BE2C (cell line): ENCODE measurements at regions not wholly inside any gene's neighbourhood (a gene's known extent, or its start where the extent isn't known, plus 50 kb on each side); places are given as distances from the start of the nearest gene placed in this dataset.

Experiments used
- DNase-seq: peaks from one replicate; pipeline ENCODE4 v3.0.0-alpha.2; 2020
- H3K27me3 ChIP-seq: fragments of 250-450 bp; sonication (Bioruptor Pico); 2 replicates; pipeline ENCODE4 v1.5.1; 2020; ENCODE audit warnings: mild to moderate bottlenecking
- H3K36me3 ChIP-seq: fragments of 250-450 bp; sonication (Bioruptor Pico); 2 replicates; pipeline ENCODE4 v1.5.1; 2020; ENCODE audit warnings: mild to moderate bottlenecking
- H3K4me1 ChIP-seq: fragments of 250-450 bp; sonication (Bioruptor Pico); 2 replicates; pipeline ENCODE4 v1.5.1; 2020
- H3K4me3 ChIP-seq: 2 replicates; pipeline ENCODE4 v1.5.1; 2011; ENCODE audit warnings: low read depth, low read length
- H3K9me3 ChIP-seq: fragments of 250-450 bp; sonication (Bioruptor Pico); 2 replicates; pipeline ENCODE4 v1.5.1; 2020
- TF ChIP-seq, protein P1 (sequence below): IDR thresholded peaks from 2 replicates; pipeline ENCODE4 v1.5.1; 2012; ENCODE audit warnings: mild to moderate bottlenecking, low read depth, low read length

DNA sequence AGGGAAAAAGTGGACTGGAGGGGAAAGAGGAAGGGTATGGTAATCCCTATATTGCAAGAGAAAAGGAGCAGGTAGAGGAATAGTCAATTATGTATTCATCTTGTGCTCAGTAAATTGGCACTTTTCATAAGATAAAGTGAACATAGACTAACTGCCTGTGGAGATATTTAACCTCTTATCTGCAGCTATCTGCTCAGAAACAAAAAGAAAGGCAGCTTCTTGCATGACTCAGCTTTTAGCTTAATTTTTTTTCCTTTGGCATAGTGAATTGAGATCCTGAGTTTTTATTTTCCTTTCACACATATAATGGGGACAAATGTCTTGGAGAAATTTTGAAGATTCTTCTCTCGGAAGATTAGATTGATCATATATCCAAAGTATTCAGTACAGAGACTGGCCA lies 127.6 kb upstream of the F3 start:
- Histone ChIP-seq H3K4me3 (no peak overlapping the region), H3K4me1 (no peaks in the 10 kb centered on the region), H3K36me3 (no peaks in the 10 kb centered on the region), H3K9me3 (no peaks in the 10 kb centered on the region), H3K27me3 (no peaks in the 10 kb centered on the region)
- TF ChIP-seq, protein P1, sequence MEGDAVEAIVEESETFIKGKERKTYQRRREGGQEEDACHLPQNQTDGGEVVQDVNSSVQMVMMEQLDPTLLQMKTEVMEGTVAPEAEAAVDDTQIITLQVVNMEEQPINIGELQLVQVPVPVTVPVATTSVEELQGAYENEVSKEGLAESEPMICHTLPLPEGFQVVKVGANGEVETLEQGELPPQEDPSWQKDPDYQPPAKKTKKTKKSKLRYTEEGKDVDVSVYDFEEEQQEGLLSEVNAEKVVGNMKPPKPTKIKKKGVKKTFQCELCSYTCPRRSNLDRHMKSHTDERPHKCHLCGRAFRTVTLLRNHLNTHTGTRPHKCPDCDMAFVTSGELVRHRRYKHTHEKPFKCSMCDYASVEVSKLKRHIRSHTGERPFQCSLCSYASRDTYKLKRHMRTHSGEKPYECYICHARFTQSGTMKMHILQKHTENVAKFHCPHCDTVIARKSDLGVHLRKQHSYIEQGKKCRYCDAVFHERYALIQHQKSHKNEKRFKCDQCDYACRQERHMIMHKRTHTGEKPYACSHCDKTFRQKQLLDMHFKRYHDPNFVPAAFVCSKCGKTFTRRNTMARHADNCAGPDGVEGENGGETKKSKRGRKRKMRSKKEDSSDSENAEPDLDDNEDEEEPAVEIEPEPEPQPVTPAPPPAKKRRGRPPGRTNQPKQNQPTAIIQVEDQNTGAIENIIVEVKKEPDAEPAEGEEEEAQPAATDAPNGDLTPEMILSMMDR: no peak
- DNase-seq: no peak

DNA sequence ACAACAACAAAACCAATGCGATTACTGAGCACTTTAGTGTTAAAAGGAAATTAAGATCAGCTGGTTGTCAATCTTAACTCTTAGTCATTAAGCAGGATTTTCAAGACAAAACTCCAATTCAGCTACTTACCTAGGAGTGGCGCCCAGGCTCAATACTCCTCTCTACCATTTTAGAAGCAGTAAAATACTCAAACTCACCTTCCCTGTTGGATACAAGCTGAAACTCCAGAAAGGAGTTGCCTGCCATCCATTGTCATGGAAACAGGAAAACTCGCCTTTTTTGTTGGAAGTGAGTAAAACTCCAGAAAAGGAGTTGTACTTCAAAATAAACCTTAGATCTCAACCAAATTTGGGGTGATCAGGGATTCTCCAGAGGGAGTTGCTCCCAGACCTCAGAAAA lies 127.0 kb upstream of the F3 start:
- no peak for DNase-seq
- TF ChIP-seq, protein P1: no peak
- Histone ChIP-seq H3K27me3 (no peaks in the 10 kb centered on the region), H3K36me3 (no peaks in the 10 kb centered on the region), H3K4me1 (no peaks in the 10 kb centered on the region), H3K9me3 (no peaks in the 10 kb centered on the region), H3K4me3 (no peak overlapping the region)

DNA sequence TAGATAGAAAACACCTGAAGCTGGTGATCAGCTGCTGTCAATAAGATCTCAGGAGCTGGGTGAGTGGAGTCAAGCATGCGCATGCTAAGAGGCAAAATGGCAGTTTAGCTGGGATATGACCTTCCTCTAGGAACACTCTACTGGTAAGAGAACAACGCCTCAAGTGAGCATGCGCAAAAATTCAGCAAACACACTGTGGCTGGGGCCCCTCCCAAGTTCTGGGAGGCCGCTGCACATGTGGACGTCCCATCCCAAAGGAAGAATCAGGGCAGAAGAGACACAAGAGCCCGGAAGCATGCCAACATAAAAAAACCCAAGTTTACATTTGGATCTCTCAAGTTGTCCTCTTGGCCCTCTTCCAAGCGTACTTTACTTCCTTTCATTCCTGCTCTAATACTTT lies 126.3 kb upstream of the F3 start:
- DNase-seq: no peak
- no peaks in the 10 kb centered on the region for H3K36me3 ChIP-seq
- TF ChIP-seq, protein P1: no peak

DNA sequence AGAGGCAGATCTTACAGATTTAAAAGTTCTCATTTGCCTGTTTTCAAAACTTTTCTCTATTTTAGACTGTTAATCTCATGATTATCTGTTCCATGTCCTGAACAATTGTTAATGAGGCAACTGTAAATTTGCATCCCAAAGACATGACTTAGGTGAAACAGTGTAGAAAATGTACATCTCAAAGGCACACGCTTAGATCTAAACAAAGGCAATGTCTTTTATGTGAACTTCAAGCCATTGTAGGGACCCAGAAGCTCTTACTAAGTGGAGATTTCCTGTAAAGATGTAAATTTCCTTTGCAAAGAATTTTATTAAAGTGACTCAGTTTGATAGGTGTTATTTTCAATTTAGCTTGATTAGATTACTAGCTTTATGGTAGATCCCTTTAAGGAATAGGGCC lies 125.2 kb upstream of the F3 start:
- H3K4me3 ChIP-seq: no peak overlapping the region
- no peaks in the 10 kb centered on the region for H3K36me3 ChIP-seq
- TF ChIP-seq, protein P1: no peak
- no peaks in the 10 kb centered on the region for H3K4me1 ChIP-seq
- no peaks in the 10 kb centered on the region for H3K9me3 ChIP-seq
- no peaks in the 10 kb centered on the region for H3K27me3 ChIP-seq
- no peak for DNase-seq

More for the DNA sequence above, 126.3 kb upstream of the F3 start:
- H3K27me3 ChIP-seq: no peaks in the 10 kb centered on the region
- no peak overlapping the region for H3K4me3 ChIP-seq
- H3K9me3 ChIP-seq: no peaks in the 10 kb centered on the region
- H3K4me1 ChIP-seq: no peaks in the 10 kb centered on the region

DNA sequence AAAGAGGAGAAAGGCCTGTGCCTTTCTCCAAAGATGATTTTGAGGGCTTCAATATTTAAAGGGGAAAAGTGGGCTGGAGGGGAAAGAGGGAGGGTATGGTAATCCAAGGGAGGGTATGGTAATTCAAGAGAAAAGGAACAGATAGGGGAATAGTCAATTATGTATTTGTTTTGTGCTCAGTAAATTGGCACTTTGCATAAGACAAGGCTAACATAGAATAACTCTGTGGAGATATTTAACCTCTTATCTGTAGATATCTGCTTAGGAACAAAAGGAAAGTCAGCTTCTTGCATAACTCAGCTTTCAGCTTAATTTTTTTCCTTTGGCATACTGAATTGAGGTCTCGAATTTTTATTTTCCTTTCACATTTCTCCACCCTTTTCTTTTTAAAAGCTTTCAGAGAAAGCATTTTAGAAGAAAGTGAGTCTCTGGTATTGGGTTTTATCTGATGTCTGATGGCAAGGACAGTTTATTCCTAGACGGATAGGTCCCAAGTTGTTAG lies 119.9 kb upstream of the F3 start:
- H3K36me3 ChIP-seq: no peaks in the 10 kb centered on the region
- no peaks in the 10 kb centered on the region for H3K27me3 ChIP-seq
- no peaks in the 10 kb centered on the region for H3K4me1 ChIP-seq
- TF ChIP-seq, protein P1: no peak
- H3K4me3 ChIP-seq: no peak overlapping the region
- no peaks in the 10 kb centered on the region for H3K9me3 ChIP-seq
- DNase-seq: no peak

DNA sequence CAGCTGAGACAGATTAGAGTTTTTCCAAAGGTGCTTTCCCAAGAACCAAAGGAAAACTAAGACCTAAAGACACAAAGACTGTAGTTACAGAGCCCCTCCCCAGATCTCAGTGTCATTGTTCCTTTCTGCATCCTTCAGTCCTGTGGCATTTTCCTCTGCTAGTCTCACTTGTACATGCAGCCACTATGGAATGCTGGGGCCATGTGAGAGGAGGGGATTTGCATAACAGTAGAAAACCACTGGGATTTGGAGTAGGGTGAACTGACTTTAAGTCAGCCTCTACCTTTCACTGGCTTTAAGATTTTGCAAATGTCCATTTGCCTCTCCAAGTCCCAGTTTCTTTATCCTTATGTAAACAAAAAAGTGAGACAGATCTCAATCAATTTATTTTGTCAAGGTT lies 119.4 kb upstream of the F3 start:
- no peaks in the 10 kb centered on the region for H3K9me3 ChIP-seq
- no peaks in the 10 kb centered on the region for H3K4me1 ChIP-seq
- H3K27me3 ChIP-seq: no peaks in the 10 kb centered on the region
- no peak overlapping the region for H3K4me3 ChIP-seq
- TF ChIP-seq, protein P1: no peak
- no peak for DNase-seq
- no peaks in the 10 kb centered on the region for H3K36me3 ChIP-seq
